ENCODE measurements at regions not wholly inside any gene's neighbourhood (a gene's known extent, or its start where the extent isn't known, plus 50 kb on each side); places are given as distances from the start of the nearest gene placed in this dataset.
"Not testable (repeated sequence)": the region's sequence is repeated elsewhere in the genome, so short reads cannot be mapped to it uniquely, and the experiment has no call there.

DNA sequence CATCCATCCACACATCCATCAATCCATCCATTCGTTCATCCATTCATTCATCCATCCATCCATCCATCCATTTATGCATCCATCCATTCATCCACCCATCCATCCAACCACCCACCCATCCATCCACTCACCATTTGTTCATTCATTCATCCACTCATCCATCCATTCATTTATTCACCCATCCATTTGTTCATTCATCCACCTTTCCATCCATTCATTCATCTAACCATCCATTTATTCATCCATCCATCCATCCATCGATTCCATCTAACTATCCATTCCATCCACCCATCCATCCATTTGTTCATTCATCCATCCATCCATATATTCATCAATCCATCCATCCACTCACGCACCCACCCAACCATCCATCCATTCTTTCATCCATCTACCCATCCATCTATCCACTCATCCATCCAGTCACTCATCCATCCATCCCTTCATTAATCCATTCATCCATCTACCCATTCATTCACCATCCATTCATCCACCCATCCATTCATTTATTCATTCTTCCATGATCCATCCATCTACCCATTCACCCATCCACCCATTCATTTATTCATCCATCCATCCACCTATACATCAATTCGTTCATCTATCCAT is 225.0 kb downstream of the TUBA3C start:
- ATAC-seq (ENCODE audit: poor library complexity) (no peak), DNase-seq (no peak)
- intact Hi-C loops (cut with DNase I): no loop called here

- ATAC-seq (ENCODE audit: poor library complexity) (no peak), DNase-seq (peak; percentile 32)
- intact Hi-C loops (cut with DNase I): no loop called here
Measured at GRCh38 chr13:18954254-18954653, 227.4 kb downstream of the TUBA3C start.

GRCh38 chr13:18953139-18953930 is 228.3 kb downstream of the TUBA3C start:
- DNase-seq (no peak), ATAC-seq (ENCODE audit: poor library complexity) (no peak)
- intact Hi-C loops (cut with DNase I): no loop called here

- DNase-seq (no peak), ATAC-seq (ENCODE audit: poor library complexity) (no peak)
- intact Hi-C loops (cut with DNase I): no loop called here
Measured at GRCh38 chr13:18952225-18953016, 229.2 kb downstream of the TUBA3C start.

- ATAC-seq (ENCODE audit: poor library complexity) (no peak), DNase-seq (no peak)
- intact Hi-C loops (cut with DNase I): no loop called here
Measured at GRCh38 chr13:18951412-18951811, 230.2 kb downstream of the TUBA3C start.

GRCh38 chr13:18949970-18950369 is 231.7 kb downstream of the TUBA3C start:
- DNase-seq: no peak
- no peak for ATAC-seq (ENCODE audit: poor library complexity)
- intact Hi-C loops (cut with DNase I): no loop called here

- DNase-seq: no peak
- no peak for ATAC-seq (ENCODE audit: poor library complexity)
- intact Hi-C loops (cut with DNase I): no loop called here
Measured at GRCh38 chr13:18949489-18949761, 232.2 kb downstream of the TUBA3C start.

- no peak for DNase-seq
- intact Hi-C loops (cut with DNase I): no loop called here
- ATAC-seq (ENCODE audit: poor library complexity): no peak
Measured at GRCh38 chr13:18948664-18949488, 232.7 kb downstream of the TUBA3C start.

DNA sequence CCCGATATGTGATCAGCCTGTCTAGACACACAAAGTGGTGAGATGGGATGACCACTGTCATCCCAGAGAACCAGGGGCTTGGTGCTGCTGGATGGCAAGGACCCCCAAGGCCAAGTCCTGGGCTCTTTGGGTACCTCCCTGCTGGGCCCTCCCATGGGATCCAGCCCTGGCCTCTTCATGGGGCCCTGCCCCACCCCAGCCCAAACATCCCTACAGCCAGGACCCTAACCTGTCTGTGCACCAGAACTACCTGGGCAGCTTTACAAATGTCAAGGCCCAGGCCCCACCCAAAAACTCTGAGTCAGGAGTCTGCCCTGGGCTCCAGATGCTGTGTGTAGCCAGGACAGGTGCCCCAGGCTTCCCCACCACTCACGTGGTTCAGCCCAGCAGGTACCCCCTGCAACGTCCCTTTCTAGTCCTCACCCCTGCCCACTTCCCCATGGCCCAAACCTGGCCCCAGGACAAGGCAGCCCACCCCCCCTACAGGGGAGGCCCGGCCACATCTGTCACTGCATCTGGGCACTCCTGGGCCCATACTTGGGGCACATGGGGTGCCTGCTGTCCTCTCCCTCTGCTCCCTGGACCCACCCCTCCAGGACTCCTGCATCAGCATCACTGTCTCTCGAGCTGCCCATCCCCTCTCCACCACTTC is 233.5 kb downstream of the TUBA3C start:
- DNase-seq (no peak), ATAC-seq (ENCODE audit: poor library complexity) (no peak)
- intact Hi-C loops (cut with DNase I): no loop called here

DNA sequence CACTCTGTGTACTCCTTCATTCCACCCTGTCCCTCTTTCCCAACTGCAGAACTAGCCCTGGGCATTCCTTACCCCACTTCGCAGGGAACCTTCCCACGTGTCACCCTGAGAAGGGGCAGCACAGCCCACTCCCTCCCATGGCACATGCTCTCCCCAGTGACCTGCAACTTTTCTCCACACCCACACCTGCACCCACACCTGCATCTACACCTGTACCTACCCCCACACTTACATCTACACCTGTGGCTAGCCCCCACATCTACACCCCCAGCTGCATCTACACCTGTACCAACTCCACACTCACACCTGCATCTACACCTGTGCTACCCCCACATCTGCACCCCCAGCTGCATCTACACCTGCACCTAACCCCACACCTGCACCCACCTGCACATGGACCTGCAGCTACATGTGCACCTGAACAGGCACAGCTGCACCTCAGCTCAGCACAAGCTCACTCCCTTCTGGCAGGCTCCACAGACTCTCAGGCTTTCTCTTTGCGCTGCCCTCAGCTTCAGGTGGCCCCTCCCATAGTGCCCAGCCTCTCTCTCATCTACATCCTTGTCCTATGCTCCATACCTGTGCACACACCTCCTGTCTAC is 234.1 kb downstream of the TUBA3C start:
- intact Hi-C loops (cut with DNase I): no loop called here
- ATAC-seq (ENCODE audit: poor library complexity): no peak
- no peak for DNase-seq

DNA sequence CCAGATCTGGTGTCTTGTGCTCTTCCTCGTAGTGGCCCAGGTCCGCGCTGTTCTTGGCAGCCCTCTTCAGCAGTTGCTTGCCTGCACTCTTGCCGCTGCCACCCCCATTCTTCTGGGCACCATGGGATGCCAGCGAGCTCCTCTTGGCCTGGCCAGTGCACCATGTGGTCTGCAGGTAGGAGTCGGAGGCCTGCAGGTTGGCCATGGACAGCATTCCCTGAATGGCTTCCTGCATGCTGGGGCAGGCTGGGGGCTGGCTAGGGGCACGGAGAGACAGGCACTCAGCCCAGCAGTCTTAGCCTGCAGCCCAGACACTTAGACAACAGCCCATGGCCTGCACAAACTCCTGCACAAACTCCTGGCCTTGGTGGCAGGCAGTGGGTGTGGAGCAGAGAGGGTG is 234.9 kb downstream of the TUBA3C start:
- no peak for DNase-seq
- ATAC-seq (ENCODE audit: poor library complexity): no peak
- intact Hi-C loops (cut with DNase I): no loop called here

DNA sequence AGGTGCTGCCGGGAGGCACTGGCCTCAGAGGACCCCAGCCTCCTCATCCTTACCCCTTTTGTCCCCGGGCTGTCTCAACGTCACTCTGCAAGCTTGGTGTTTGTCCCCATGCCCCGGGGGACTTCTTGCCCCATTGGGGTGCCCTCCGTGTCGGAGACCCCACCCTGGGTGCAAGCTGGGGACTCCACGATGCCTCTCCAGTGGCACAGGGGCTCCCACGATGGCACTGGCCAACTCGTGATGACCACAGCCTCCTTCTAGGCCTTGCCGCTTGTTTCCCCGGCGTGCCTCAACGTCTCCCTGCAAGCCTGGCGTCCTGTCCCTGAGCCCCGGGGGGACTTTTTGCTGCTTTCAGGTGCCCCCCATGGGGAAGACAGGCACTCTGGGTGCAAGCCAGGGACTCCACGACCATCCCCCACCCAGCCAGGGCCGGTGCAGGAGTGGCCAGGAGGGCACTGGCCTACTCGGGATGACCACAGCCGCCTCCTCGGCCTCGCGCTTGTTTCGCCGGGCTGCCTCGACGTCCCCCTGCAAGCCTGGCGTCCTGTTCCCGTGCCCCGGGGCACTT is 237.0 kb downstream of the TUBA3C start:
- no peak for ATAC-seq (ENCODE audit: poor library complexity)
- no peak for DNase-seq

DNA sequence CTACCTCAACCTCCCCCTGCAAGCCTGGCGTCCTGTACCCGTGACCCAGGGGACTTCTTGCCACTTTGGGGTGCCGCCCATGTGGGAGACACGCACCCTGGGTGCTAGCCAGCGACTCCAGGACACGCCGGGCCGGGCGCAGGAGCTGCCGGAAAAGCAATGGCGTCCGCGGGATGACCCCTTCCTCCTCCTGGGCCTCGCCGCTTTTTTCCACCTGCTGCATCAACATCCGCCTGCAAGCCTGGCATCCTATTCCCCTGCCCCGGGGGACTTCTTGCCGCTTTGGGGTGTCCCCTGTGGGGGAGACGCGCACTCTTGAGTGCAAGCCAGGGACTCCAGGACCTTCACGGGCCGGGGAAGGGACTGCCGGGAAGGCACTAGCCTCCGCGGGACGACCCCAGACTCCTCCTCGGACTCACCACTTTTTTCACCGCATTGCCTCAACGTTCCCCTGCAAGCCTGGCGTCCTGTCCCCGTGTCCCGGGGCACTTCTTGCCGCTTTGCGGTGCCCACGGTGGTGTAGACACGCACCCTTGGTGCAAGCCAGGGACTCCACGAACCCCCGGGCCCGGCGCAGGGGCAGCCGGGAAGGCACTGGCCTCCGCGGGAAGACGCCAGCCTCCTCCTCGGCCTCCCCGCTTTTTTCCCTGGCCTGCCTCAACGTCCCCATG is 237.8 kb downstream of the TUBA3C start:
- intact Hi-C loops (cut with DNase I): no loop called here

More for the DNA sequence above, 237.0 kb downstream of the TUBA3C start:
- intact Hi-C loops (cut with DNase I): no loop called here

DNA sequence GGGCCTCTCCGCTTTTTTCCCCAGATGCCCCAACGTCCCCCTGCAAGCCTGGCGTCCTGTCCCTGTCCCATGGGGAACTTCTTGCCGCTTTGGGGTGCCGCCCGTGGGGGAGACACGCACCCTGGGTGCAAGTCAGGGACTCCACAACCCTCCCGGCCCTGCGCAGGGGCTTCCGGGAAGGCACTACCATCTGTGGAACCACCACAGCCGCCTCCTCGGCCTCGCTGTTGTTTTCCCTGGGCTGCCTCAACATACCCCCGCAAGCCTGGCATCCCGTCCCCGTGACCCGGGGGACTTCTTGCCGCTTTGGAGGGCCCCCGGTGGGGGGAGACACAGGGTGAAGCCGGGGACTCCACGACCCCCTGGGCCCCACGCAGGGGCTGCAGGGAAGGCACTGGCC is 238.4 kb downstream of the TUBA3C start:
- no peak for ATAC-seq (ENCODE audit: poor library complexity)

More for the DNA sequence above, 237.8 kb downstream of the TUBA3C start:
- DNase-seq (no peak), ATAC-seq (ENCODE audit: poor library complexity) (no peak)

GRCh38 chr13:18936104-18936503 is 245.5 kb downstream of the TUBA3C start:
- ATAC-seq (ENCODE audit: poor library complexity) (no peak), DNase-seq (no peak)
- intact Hi-C loops (cut with DNase I): no loop called here

More for the DNA sequence above, 238.4 kb downstream of the TUBA3C start:
- DNase-seq: no peak
- intact Hi-C loops (cut with DNase I): no loop called here

DNA sequence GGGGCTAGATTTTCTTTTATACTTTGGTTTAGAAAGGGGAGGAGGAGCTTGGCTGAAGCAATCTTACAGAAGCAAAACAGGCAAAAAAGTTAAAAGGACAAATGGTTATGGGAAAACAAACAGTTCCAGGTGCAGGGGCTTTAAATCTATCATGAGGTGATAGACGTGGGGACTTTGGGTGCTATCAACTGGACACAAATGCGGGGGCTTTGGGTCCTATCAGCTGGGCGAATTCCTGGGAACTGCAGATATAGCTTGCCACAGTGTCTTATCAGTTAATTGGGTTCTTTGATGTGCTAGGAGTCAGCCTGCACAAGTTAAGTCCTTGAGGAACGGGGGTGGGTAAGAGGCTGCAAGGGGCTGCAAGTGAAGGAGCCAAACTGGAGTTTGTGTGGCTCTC is 260.6 kb downstream of the TUBA3C start:
- ATAC-seq (ENCODE audit: poor library complexity): no peak
- no peak for DNase-seq
- intact Hi-C loops (cut with DNase I): no loop called here

- DNase-seq; ATAC-seq (ENCODE audit: poor library complexity); intact Hi-C loops (cut with DNase I): not testable (repeated sequence)
Measured at GRCh38 chr13:18905096-18905495, 276.5 kb downstream of the TUBA3C start.

Measured in Right ventricle myocardium superior (tissue), 1 donor.